OCI-LY1 (cell line): ENCODE measurements at regions not wholly inside any gene's neighbourhood (a gene's known extent, or its start where the extent isn't known, plus 50 kb on each side); places are given as distances from the start of the nearest gene placed in this dataset.

Source experiments
- H2AFZ ChIP-seq: fragments of 200-600 bp; sonication (generic), shearing (Covaris generic); 2 replicates; pipeline ENCODE4 v1.6.0; 2014; ENCODE audit warnings: antibody characterized with exemption, mild to moderate bottlenecking, low read length
- H3F3A ChIP-seq: fragments of 200-600 bp; sonication (generic), shearing (Covaris generic); 2 replicates; pipeline ENCODE4 v1.6.0; 2014; ENCODE audit warnings: mild to moderate bottlenecking, antibody characterized with exemption, low read length, moderate library complexity; ENCODE audit not compliant: insufficient read depth
- H3K27ac ChIP-seq: fragments of 200-600 bp; sonication (generic); 2 replicates; pipeline ENCODE4 v1.5.1; 2014; ENCODE audit warnings: low read length, mixed run types, mild to moderate bottlenecking, low read depth; ENCODE audit not compliant: poor library complexity, severe bottlenecking
- H3K27me3 ChIP-seq: fragments of 200-600 bp; sonication (generic); 2 replicates; pipeline ENCODE4 v1.6.0; 2014; ENCODE audit warnings: antibody characterized with exemption, mild to moderate bottlenecking, low read length, moderate library complexity; ENCODE audit not compliant: insufficient read depth
- H3K36me3 ChIP-seq: fragments of 200-600 bp; sonication (generic); 2 replicates; pipeline ENCODE4 v1.6.1; 2014; ENCODE audit warnings: mild to moderate bottlenecking, antibody characterized with exemption, low read length, moderate library complexity, mixed read lengths; ENCODE audit not compliant: insufficient read depth
- H3K4me1 ChIP-seq: fragments of 200-600 bp; sonication (generic); 2 replicates; pipeline ENCODE4 v1.5.1; 2014; ENCODE audit warnings: mild to moderate bottlenecking, low read length, moderate library complexity; ENCODE audit not compliant: insufficient read depth, severe bottlenecking
- H3K4me2 ChIP-seq: fragments of 200-600 bp; sonication (generic), shearing (Covaris generic); 2 replicates; pipeline ENCODE4 v1.6.1; 2014; ENCODE audit warnings: low read length
- H3K4me3 ChIP-seq: fragments of 200-600 bp; sonication (generic); 2 replicates; pipeline ENCODE4 v1.5.1; 2014; ENCODE audit warnings: low read length, low read depth, mild to moderate bottlenecking, mixed read lengths; ENCODE audit not compliant: poor library complexity, severe bottlenecking
- H3K79me2 ChIP-seq: fragments of 200-600 bp; shearing (Covaris generic); 2 replicates; pipeline ENCODE4 v1.6.1; 2016; ENCODE audit warnings: mixed run types, low read length, mixed read lengths; ENCODE audit not compliant: insufficient read depth
- H3K9ac ChIP-seq: fragments of 200-600 bp; sonication (generic), shearing (Covaris generic); 2 replicates; pipeline ENCODE4 v1.6.1; 2014; ENCODE audit warnings: mild to moderate bottlenecking, low read length, mixed read lengths
- H3K9me2 ChIP-seq: fragments of 200-600 bp; sonication (generic), shearing (Covaris generic); 2 replicates; pipeline ENCODE4 v1.6.1; 2014; ENCODE audit warnings: low read depth, mild to moderate bottlenecking, low read length, mixed read lengths
- H3K9me3 ChIP-seq: fragments of 200-600 bp; shearing (Covaris generic); 2 replicates; pipeline ENCODE4 v1.6.1; 2014; ENCODE audit warnings: low read length, mixed read lengths
- H4K20me1 ChIP-seq: fragments of 200-600 bp; sonication (generic), shearing (Covaris generic); 2 replicates; pipeline ENCODE4 v1.6.0; 2016; ENCODE audit warnings: mild to moderate bottlenecking, low read length; ENCODE audit not compliant: insufficient read depth
- CTCF ChIP-seq: fragments of 200-600 bp; sonication (generic), shearing (Covaris generic); IDR thresholded peaks from 2 replicates; pipeline ENCODE4 v1.5.1; 2017; ENCODE audit warnings: mild to moderate bottlenecking, antibody characterized with exemption, low read length, moderate library complexity, mixed read lengths
- EZH2 ChIP-seq: fragments of 200-600 bp; sonication (generic), shearing (Covaris generic); IDR thresholded peaks from 2 replicates; pipeline ENCODE4 v1.8.0; 2017; ENCODE audit warnings: borderline replicate concordance, mixed run types, mild to moderate bottlenecking, antibody characterized with exemption, low read length, moderate library complexity, mixed read lengths

GRCh38 chr3:148253713-148254112 is 444.0 kb upstream of the AGTR1 start:
- no peak overlapping the region for H3K4me3 ChIP-seq
- no peaks in the 10 kb centered on the region for H3K9me2 ChIP-seq
- no peaks in the 10 kb centered on the region for H3K27me3 ChIP-seq
- H3K4me2 ChIP-seq, result no peak overlapping the region
- no peak overlapping the region for H3K9ac ChIP-seq
- no peaks in the 10 kb centered on the region for H3F3A ChIP-seq
- H2AFZ ChIP-seq, result no peak overlapping the region
- no peaks in the 10 kb centered on the region for H3K79me2 ChIP-seq
- H4K20me1 ChIP-seq, result no peaks in the 10 kb centered on the region
- no peak for TF ChIP-seq CTCF
- no peak for TF ChIP-seq EZH2
- H3K4me1 ChIP-seq, result no peaks in the 10 kb centered on the region
- no peaks in the 10 kb centered on the region for H3K36me3 ChIP-seq
- H3K27ac ChIP-seq, result no peak overlapping the region
- H3K9me3 ChIP-seq, result no peaks in the 10 kb centered on the region

- Histone ChIP-seq H3K9me2 (no peaks in the 10 kb centered on the region), H3K4me1 (no peaks in the 10 kb centered on the region), H3K4me2 (no peak overlapping the region), H3K9ac (no peak overlapping the region), H3K79me2 (no peaks in the 10 kb centered on the region), H3K27me3 (no peaks in the 10 kb centered on the region), H3K4me3 (no peak overlapping the region), H2AFZ (no peak overlapping the region), H3K9me3 (no peaks in the 10 kb centered on the region), H3K36me3 (no peaks in the 10 kb centered on the region), H3F3A (no peaks in the 10 kb centered on the region), H3K27ac (no peak overlapping the region), H4K20me1 (no peaks in the 10 kb centered on the region)
- no peak for TF ChIP-seq CTCF
- no peak for TF ChIP-seq EZH2
Measured at GRCh38 chr3:148254402-148254801, 443.3 kb upstream of the AGTR1 start.

GRCh38 chr3:148255981-148256969 is 441.4 kb upstream of the AGTR1 start:
- H3K9me3 ChIP-seq, result no peaks in the 10 kb centered on the region
- H3K36me3 ChIP-seq, result no peaks in the 10 kb centered on the region
- no peak overlapping the region for H3K9ac ChIP-seq
- H3K4me2 ChIP-seq, result no peak overlapping the region
- no peaks in the 10 kb centered on the region for H3K79me2 ChIP-seq
- TF ChIP-seq CTCF, result no peak
- no peak for TF ChIP-seq EZH2
- H3K27ac ChIP-seq, result no peak overlapping the region
- no peaks in the 10 kb centered on the region for H3F3A ChIP-seq
- no peaks in the 10 kb centered on the region for H4K20me1 ChIP-seq
- no peak overlapping the region for H3K4me3 ChIP-seq
- no peaks in the 10 kb centered on the region for H3K27me3 ChIP-seq
- no peak overlapping the region for H2AFZ ChIP-seq
- H3K9me2 ChIP-seq, result no peaks in the 10 kb centered on the region
- no peaks in the 10 kb centered on the region for H3K4me1 ChIP-seq
